PFSK-1 (cell line): ENCODE measurements at regions not wholly inside any gene's neighbourhood (a gene's known extent, or its start where the extent isn't known, plus 50 kb on each side); places are given as distances from the start of the nearest gene placed in this dataset.

Experiments
- FOXP2 ChIP-seq: optimal IDR thresholded peaks from 2 replicates; pipeline ENCODE3; 2011; ENCODE audit warnings: borderline replicate concordance, control low read depth, inconsistent platforms; ENCODE audit not compliant: insufficient read depth; ENCODE audit errors: extremely low read length, extremely low read depth
- POLR2AphosphoS5 ChIP-seq: IDR thresholded peaks from 2 replicates; pipeline ENCODE4 v1.6.1; 2012; ENCODE audit warnings: low read depth, mild to moderate bottlenecking, control low read depth, low read length, moderate library complexity
- SIN3A ChIP-seq: IDR thresholded peaks from 2 replicates; pipeline ENCODE4 v1.6.1; 2012; ENCODE audit warnings: mild to moderate bottlenecking, low read length, moderate library complexity, borderline replicate concordance; ENCODE audit not compliant: insufficient read depth
- TAF1 ChIP-seq: IDR thresholded peaks from 2 replicates; pipeline ENCODE4 v1.6.1; 2012; ENCODE audit warnings: low read length, control low read depth, borderline replicate concordance; ENCODE audit not compliant: insufficient read depth
- TF ChIP-seq, protein P1 (sequence below), 2 experiments: IDR thresholded peaks; 2 replicates each; pipeline versions ENCODE4 v1.6.1 to v1.8.0; 2011 to 2012; ENCODE audit warnings: low read depth in 2 of 2, low read length in 2 of 2, control low read depth in 1 of 2, inconsistent platforms in 1 of 2, mild to moderate bottlenecking in 1 of 2, moderate library complexity in 1 of 2; ENCODE audit not compliant: insufficient read depth in 1 of 2

GRCh38 chr1:60598041-60598910 is 484.1 kb upstream of the NFIA start:
- TF ChIP-seq POLR2AphosphoS5 = no peak
- TF ChIP-seq, protein P1, sequence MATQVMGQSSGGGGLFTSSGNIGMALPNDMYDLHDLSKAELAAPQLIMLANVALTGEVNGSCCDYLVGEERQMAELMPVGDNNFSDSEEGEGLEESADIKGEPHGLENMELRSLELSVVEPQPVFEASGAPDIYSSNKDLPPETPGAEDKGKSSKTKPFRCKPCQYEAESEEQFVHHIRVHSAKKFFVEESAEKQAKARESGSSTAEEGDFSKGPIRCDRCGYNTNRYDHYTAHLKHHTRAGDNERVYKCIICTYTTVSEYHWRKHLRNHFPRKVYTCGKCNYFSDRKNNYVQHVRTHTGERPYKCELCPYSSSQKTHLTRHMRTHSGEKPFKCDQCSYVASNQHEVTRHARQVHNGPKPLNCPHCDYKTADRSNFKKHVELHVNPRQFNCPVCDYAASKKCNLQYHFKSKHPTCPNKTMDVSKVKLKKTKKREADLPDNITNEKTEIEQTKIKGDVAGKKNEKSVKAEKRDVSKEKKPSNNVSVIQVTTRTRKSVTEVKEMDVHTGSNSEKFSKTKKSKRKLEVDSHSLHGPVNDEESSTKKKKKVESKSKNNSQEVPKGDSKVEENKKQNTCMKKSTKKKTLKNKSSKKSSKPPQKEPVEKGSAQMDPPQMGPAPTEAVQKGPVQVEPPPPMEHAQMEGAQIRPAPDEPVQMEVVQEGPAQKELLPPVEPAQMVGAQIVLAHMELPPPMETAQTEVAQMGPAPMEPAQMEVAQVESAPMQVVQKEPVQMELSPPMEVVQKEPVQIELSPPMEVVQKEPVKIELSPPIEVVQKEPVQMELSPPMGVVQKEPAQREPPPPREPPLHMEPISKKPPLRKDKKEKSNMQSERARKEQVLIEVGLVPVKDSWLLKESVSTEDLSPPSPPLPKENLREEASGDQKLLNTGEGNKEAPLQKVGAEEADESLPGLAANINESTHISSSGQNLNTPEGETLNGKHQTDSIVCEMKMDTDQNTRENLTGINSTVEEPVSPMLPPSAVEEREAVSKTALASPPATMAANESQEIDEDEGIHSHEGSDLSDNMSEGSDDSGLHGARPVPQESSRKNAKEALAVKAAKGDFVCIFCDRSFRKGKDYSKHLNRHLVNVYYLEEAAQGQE (IDR thresholded peaks at IDR 0.05; ENCODE audit: insufficient read depth in 1 of 2, low read depth in 2 of 2, low read length in 2 of 2) = no peak

DNA sequence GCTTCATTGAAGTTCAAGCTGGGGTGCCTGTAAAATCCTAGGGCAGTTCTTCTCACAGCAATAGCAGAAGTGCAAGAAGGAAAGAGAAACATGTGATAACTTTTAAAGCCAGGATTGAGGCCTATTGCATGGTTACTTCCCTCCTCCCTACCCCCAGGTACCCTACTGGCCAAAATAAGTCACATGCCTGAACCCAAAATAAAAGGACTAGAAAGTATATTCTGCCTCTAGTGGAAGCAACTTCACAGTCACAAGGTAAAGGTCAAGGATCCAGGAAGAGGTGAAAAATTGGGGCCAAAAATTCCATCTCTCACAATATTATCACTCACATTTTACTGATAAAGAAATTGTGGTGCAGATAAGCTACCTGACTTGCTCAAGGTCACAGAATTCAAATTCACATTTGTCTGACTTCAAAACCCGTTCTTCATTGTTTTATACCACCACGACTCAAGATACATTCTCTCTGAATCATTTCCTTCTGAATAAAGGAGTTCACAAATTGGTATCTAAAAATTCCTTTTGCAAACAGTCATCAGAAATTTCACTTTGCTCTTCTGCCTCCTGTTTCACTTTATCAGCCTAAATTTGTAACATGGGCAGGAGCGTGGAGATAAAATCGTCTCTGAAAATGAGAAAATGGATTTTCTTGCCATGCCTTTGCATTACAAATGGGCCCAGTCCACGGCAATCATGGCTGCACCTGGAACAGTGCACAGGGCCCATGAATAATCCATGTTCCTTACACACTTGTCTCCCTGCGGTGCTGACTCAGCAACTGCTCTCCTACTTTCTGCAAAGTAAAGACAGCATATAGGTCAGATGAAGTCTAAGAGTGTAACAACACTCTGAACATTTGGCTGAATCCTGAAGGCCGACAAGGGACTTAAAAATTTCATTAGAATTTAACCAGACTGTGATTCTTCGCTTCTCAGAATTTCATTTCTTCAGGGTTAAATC is 485.3 kb upstream of the NFIA start:
- no peak for TF ChIP-seq SIN3A
- TF ChIP-seq FOXP2 = no peak
- TF ChIP-seq, protein P1 (IDR thresholded peaks at IDR 0.05; ENCODE audit: insufficient read depth in 1 of 2, low read depth in 2 of 2, low read length in 2 of 2) = no peak
- TF ChIP-seq TAF1 = no peak
- TF ChIP-seq POLR2AphosphoS5 = no peak

DNA sequence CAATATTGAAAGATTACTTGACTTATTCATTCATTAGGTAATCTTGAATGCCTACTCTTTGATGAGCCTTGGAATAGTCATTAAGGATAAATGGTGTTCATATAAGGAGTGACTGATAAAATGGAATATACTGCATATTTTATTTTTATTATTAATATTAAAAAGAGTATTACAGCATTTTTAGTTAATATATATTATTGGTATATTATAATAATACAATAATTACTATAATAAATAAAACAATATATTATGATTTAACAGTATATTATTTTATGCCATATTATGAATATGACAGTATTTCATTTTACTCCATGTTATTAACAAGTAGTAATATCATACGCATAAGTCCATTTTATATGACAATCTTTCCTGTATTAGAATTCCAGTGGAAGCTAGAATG is 490.8 kb upstream of the NFIA start:
- no peak for TF ChIP-seq TAF1
- no peak for TF ChIP-seq POLR2AphosphoS5

GRCh38 chr1:60589916-60590315 is 492.4 kb upstream of the NFIA start:
- TF ChIP-seq POLR2AphosphoS5 = no peak
- no peak for TF ChIP-seq FOXP2
- TF ChIP-seq SIN3A = no peak
- TF ChIP-seq, protein P1 (IDR thresholded peaks at IDR 0.05; ENCODE audit: insufficient read depth in 1 of 2, low read depth in 2 of 2, low read length in 2 of 2) = no peak

DNA sequence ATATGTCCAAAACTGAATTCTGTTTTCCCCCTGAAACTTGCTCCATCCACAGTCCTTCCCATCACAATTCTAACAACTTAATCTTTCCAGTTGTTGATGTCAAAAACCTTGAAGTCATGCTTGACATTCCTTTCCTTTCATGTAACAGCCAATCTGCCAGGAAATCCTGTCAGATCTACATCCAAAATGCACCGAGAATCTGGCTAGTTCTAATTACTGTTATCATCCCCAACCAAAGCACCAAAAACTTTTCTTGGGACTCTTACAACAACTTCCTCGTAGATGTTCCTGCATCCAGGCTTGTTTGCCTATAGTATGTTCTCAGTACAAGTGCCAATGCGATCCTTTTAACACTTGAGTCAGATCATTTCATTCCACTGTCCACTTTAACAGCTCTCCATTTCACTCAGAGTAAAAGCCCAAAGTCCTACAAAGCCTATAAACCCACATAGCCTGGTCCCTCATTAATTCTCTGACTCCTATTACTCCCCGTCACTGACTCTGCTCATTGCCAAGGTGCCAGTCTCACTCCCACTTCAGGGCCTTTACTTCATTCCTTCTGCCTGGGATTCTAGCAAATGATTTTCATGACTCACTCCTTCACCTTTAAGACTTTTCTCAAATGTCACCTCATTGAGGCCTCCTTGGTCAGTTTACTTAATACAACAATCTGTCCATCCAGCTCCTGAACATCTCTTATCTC is 493.2 kb upstream of the NFIA start:
- no peak for TF ChIP-seq FOXP2

DNA sequence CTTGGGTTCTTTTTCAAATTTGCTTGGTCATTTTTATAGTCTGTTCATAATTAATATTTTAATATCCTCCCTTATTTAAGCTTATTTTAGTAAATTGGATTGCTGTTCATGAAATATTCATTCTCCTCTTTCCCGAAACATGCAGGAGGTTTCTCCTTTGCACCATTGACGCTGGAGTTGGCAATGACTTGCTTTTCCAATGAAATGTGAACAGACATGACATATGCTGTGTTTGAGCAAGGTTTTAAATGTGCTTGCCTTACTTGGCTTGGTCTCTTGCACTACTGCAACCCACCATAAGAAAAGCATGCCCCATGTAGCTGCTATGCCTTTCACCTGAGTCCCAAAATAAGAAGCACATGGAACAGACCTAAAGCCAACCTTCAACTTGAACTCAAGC is 498.0 kb upstream of the NFIA start:
- no peak for TF ChIP-seq FOXP2
- no peak for TF ChIP-seq TAF1
- no peak for TF ChIP-seq POLR2AphosphoS5
- TF ChIP-seq, protein P1 (IDR thresholded peaks at IDR 0.05; ENCODE audit: insufficient read depth in 1 of 2, low read depth in 2 of 2, low read length in 2 of 2) = no peak
- TF ChIP-seq SIN3A = no peak
